ENCODE measurements at regions not wholly inside any gene's neighbourhood (a gene's known extent, or its start where the extent isn't known, plus 50 kb on each side); places are given as distances from the start of the nearest gene placed in this dataset.

GRCh38 chr10:64102264-64102633, 581.0 kb downstream of the REEP3 start:
- DNase-seq (ENCODE audit: low spot score) (no peak), FAIRE-seq (no peak), ATAC-seq (no peak)
- ChIA-PET CTCF (ENCODE audit: low intra/inter-chr PET ratio, low total read pairs) (no interaction called here), POLR2A (no interaction called here)
- 5% methylated on average over 1 of the region's 1 CpG for WGBS (ENCODE audit: low lambda C conversion rate)
- no peak overlapping the region for H3K27ac ChIP-seq (ENCODE audit: extremely low read length, insufficient read depth, low read length)
- no peaks in the 10 kb centered on the region for H3K9me3 ChIP-seq (ENCODE audit: low read length)
- no peaks in the 10 kb centered on the region for H4K20me1 ChIP-seq (ENCODE audit: insufficient read depth, low read length)
- no peaks in the 10 kb centered on the region for H3K36me3 ChIP-seq (replicated peaks in 1 of 2; ENCODE audit: control insufficient read depth in 1 of 2, insufficient read depth in 2 of 2, low read length in 2 of 2)
- H3K79me2 ChIP-seq (ENCODE audit: insufficient read depth, low read length), result no peaks in the 10 kb centered on the region
- intact Hi-C loops (cut with micrococcal nuclease; ENCODE audit: unreplicated experiment) (no loop called here), in situ Hi-C loops (cut with HindIII; ENCODE audit: extremely low pct_ligation_motif_present, low pct_unique_long_range_greater_than_20kb) (no loop called here)
- no peak for TF ChIP-seq ZNF367 (CRISPR knock-in tag; IDR thresholded peaks at IDR 0.05; ENCODE audit: borderline replicate concordance)
- no peak for TF ChIP-seq RERE (CRISPR knock-in tag; IDR thresholded peaks at IDR 0.05; ENCODE audit: low read depth)
- no peak for TF ChIP-seq SMYD3 (CRISPR knock-in tag; IDR thresholded peaks at IDR 0.05)
- no peak for TF ChIP-seq GATAD2A (CRISPR knock-in tag; IDR thresholded peaks at IDR 0.05)
- no peak for TF ChIP-seq ATF5 (CRISPR knock-in tag; IDR thresholded peaks at IDR 0.05; ENCODE audit: low read depth)
- TF ChIP-seq ZBTB4 (CRISPR knock-in tag; IDR thresholded peaks at IDR 0.05; ENCODE audit: borderline replicate concordance), result no peak
- no TSS peak for BruUV-seq (replicated peaks)
- H3K4me2 ChIP-seq (ENCODE audit: low read depth, low read length), result no peak overlapping the region
- H2AFZ ChIP-seq (ENCODE audit: low read length), result no peak overlapping the region
- no peak overlapping the region for H3K4me3 ChIP-seq (replicated peaks in 1 of 3; ENCODE audit: insufficient read depth in 1 of 3, low read depth in 2 of 3, low read length in 3 of 3)
- no peak overlapping the region for H3K9ac ChIP-seq (ENCODE audit: insufficient read depth, low read depth, low read length)
- no peaks in the 10 kb centered on the region for H3K27me3 ChIP-seq (ENCODE audit: control insufficient read depth in 1 of 2, insufficient read depth in 2 of 2, low read length in 2 of 2)
- no peaks in the 10 kb centered on the region for H3K4me1 ChIP-seq (ENCODE audit: insufficient read depth, low read length)

Measured in HepG2 (cell line).